Transverse colon (tissue), 3 donors: ENCODE measurements at regions not wholly inside any gene's neighbourhood (a gene's known extent, or its start where the extent isn't known, plus 50 kb on each side); places are given as distances from the start of the nearest gene placed in this dataset.

Source experiments
- POLR2A ChIP-seq: fragments of 450-650 bp; IDR thresholded peaks from one replicate; pipeline ENCODE4 v1.6.1; 2016; ENCODE audit warnings: antibody characterized with exemption, mild to moderate bottlenecking, moderate library complexity
- TF ChIP-seq, protein P1 (sequence below), 5 experiments: fragments of 200-600 bp in 3 of 5; fragments of 450-650 bp in 2 of 5; sonication (generic) in 3 of 5; IDR thresholded peaks; 1 replicate in 2 of 5; 2 replicates in 3 of 5; pipeline ENCODE4 v1.5.1; 2016 to 2017; ENCODE audit warnings: antibody characterized with exemption in 5 of 5, inconsistent platforms in 3 of 5, mild to moderate bottlenecking in 2 of 5, moderate library complexity in 1 of 5

- TF ChIP-seq POLR2A, result no peak
- TF ChIP-seq, protein P1, sequence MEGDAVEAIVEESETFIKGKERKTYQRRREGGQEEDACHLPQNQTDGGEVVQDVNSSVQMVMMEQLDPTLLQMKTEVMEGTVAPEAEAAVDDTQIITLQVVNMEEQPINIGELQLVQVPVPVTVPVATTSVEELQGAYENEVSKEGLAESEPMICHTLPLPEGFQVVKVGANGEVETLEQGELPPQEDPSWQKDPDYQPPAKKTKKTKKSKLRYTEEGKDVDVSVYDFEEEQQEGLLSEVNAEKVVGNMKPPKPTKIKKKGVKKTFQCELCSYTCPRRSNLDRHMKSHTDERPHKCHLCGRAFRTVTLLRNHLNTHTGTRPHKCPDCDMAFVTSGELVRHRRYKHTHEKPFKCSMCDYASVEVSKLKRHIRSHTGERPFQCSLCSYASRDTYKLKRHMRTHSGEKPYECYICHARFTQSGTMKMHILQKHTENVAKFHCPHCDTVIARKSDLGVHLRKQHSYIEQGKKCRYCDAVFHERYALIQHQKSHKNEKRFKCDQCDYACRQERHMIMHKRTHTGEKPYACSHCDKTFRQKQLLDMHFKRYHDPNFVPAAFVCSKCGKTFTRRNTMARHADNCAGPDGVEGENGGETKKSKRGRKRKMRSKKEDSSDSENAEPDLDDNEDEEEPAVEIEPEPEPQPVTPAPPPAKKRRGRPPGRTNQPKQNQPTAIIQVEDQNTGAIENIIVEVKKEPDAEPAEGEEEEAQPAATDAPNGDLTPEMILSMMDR (IDR thresholded peaks at IDR 0.05), result no peak
Observed at GRCh38 chrX:5380426-5380825, 848.2 kb downstream of the NLGN4X start.
